Loucy (cell line): ENCODE measurements at regions not wholly inside any gene's neighbourhood (a gene's known extent, or its start where the extent isn't known, plus 50 kb on each side); places are given as distances from the start of the nearest gene placed in this dataset.

Source experiments
- H2AFZ ChIP-seq: fragments of 200-600 bp; sonication (generic); 2 replicates; pipeline ENCODE4 v1.6.0; 2016; ENCODE audit warnings: antibody characterized with exemption, mild to moderate bottlenecking, low read length, moderate library complexity
- H3F3A ChIP-seq: fragments of 200-600 bp; 2 replicates; pipeline ENCODE4 v1.6.0; 2016; ENCODE audit warnings: antibody characterized with exemption, low read depth, mild to moderate bottlenecking
- H3K27me3 ChIP-seq: fragments of 200-600 bp; sonication (generic); 2 replicates; pipeline ENCODE4 v1.6.1; 2014; ENCODE audit warnings: low read length, mild to moderate bottlenecking; ENCODE audit not compliant: insufficient read depth, poor library complexity, severe bottlenecking
- H3K36me3 ChIP-seq: fragments of 200-600 bp; sonication (generic); 2 replicates; pipeline ENCODE4 v1.6.1; 2016; ENCODE audit warnings: low read length; ENCODE audit not compliant: insufficient read depth
- H3K4me1 ChIP-seq: fragments of 200-600 bp; sonication (generic); 2 replicates; pipeline ENCODE4 v1.5.1; 2014; ENCODE audit warnings: low read length, mild to moderate bottlenecking; ENCODE audit not compliant: insufficient read depth, poor library complexity, severe bottlenecking
- H3K4me2 ChIP-seq: fragments of 200-600 bp; sonication (generic); 2 replicates; pipeline ENCODE4 v1.6.0; 2014; ENCODE audit warnings: antibody characterized with exemption, low read length, low read depth, mild to moderate bottlenecking; ENCODE audit not compliant: poor library complexity, severe bottlenecking
- H3K4me3 ChIP-seq: fragments of 200-600 bp; sonication (generic); 2 replicates; pipeline ENCODE4 v1.5.1; 2014; ENCODE audit warnings: low read length, mild to moderate bottlenecking, mixed read lengths; ENCODE audit not compliant: poor library complexity, severe bottlenecking
- H3K79me2 ChIP-seq: fragments of 200-600 bp; sonication (generic); 2 replicates; pipeline ENCODE4 v1.6.1; 2014; ENCODE audit warnings: low read length; ENCODE audit not compliant: insufficient read depth
- H3K9ac ChIP-seq: fragments of 200-600 bp; sonication (generic); 2 replicates; pipeline ENCODE4 v1.6.0; 2014; ENCODE audit warnings: mild to moderate bottlenecking, low read depth, low read length, moderate library complexity; ENCODE audit not compliant: poor library complexity, severe bottlenecking
- H3K9me2 ChIP-seq: fragments of 200-600 bp; sonication (generic); replicated peaks from 2 replicates; pipeline ENCODE4 v1.6.1; 2016; ENCODE audit warnings: low read depth, low read length, mixed read lengths
- H3K9me3 ChIP-seq: fragments of 200-600 bp; sonication (generic); 2 replicates; pipeline ENCODE4 v1.6.1; 2014; ENCODE audit warnings: mild to moderate bottlenecking, antibody characterized with exemption, low read length, low read depth; ENCODE audit not compliant: insufficient read depth
- H4K20me1 ChIP-seq: fragments of 200-600 bp; sonication (generic); 2 replicates; pipeline ENCODE4 v1.6.0; 2014; ENCODE audit warnings: antibody characterized with exemption, low read length, mild to moderate bottlenecking; ENCODE audit not compliant: insufficient read depth, poor library complexity, severe bottlenecking
- CTCF ChIP-seq: fragments of 200-600 bp; sonication (generic); conservative IDR thresholded peaks from 2 replicates; pipeline ENCODE4 v1.5.1; 2014; ENCODE audit warnings: mild to moderate bottlenecking, antibody characterized with exemption, low read length
- EZH2phosphoT487 ChIP-seq: fragments of 200-600 bp; IDR thresholded peaks from 2 replicates; pipeline ENCODE4 v1.6.1; 2018; ENCODE audit warnings: antibody characterized with exemption, mild to moderate bottlenecking, moderate library complexity, borderline replicate concordance

GRCh38 chr18:47331641-47332040 lies 80.2 kb upstream of the SKOR2 start:
- H3K4me1 ChIP-seq, result no peaks in the 10 kb centered on the region
- TF ChIP-seq CTCF, result no peak
- no peak for TF ChIP-seq EZH2phosphoT487

GRCh38 chr18:47331026-47331425 lies 79.6 kb upstream of the SKOR2 start:
- Histone ChIP-seq H3K4me2 (no peak overlapping the region), H3K79me2 (no peaks in the 10 kb centered on the region), H3F3A (no peaks in the 10 kb centered on the region), H3K9me2 (no peaks in the 10 kb centered on the region), H3K4me1 (no peaks in the 10 kb centered on the region), H3K27me3 (no peaks in the 10 kb centered on the region), H2AFZ (no peak overlapping the region), H3K36me3 (no peaks in the 10 kb centered on the region), H3K9ac (no peak overlapping the region), H3K4me3 (no peak overlapping the region), H3K9me3 (no peaks in the 10 kb centered on the region), H4K20me1 (no peaks in the 10 kb centered on the region)
- TF ChIP-seq EZH2phosphoT487, result no peak
- no peak for TF ChIP-seq CTCF

More at GRCh38 chr18:47331641-47332040, 80.2 kb upstream of the SKOR2 start:
- no peak overlapping the region for H3K4me2 ChIP-seq
- H3K9ac ChIP-seq, result no peak overlapping the region
- H2AFZ ChIP-seq, result no peak overlapping the region
- no peaks in the 10 kb centered on the region for H3K9me2 ChIP-seq
- no peaks in the 10 kb centered on the region for H3K36me3 ChIP-seq
- H3F3A ChIP-seq, result no peaks in the 10 kb centered on the region
- no peaks in the 10 kb centered on the region for H4K20me1 ChIP-seq
- no peak overlapping the region for H3K4me3 ChIP-seq
- H3K27me3 ChIP-seq, result no peaks in the 10 kb centered on the region
- no peaks in the 10 kb centered on the region for H3K9me3 ChIP-seq
- no peaks in the 10 kb centered on the region for H3K79me2 ChIP-seq

GRCh38 chr18:47323158-47323557 lies 71.7 kb upstream of the SKOR2 start:
- Histone ChIP-seq H3K79me2 (no peaks in the 10 kb centered on the region), H3K4me1 (no peaks in the 10 kb centered on the region), H2AFZ (no peak overlapping the region), H3K27me3 (no peaks in the 10 kb centered on the region), H3F3A (no peaks in the 10 kb centered on the region), H4K20me1 (no peaks in the 10 kb centered on the region), H3K36me3 (no peaks in the 10 kb centered on the region), H3K9me2 (no peaks in the 10 kb centered on the region), H3K9me3 (no peaks in the 10 kb centered on the region), H3K4me3 (no peak overlapping the region), H3K4me2 (no peak overlapping the region), H3K9ac (no peak overlapping the region)
- TF ChIP-seq CTCF (no peak), EZH2phosphoT487 (no peak)
